DND-41 (cell line): ENCODE measurements at regions not wholly inside any gene's neighbourhood (a gene's known extent, or its start where the extent isn't known, plus 50 kb on each side); places are given as distances from the start of the nearest gene placed in this dataset.

Experiments used
- ATAC-seq: fragments of 200-7000 bp; cut with Tn5 transposase; 3 replicates; pipeline ENCODE4 v1.9.1; 2021; ENCODE audit warnings: low read depth; ENCODE audit not compliant: insufficient read depth
- DNase-seq: peaks from one replicate; pipeline ENCODE4 v3.0.0-alpha.2; 2020
- H2AFZ ChIP-seq: 2 replicates; pipeline ENCODE4 v1.6.0; 2012; ENCODE audit warnings: low read depth, low read length
- H3K27ac ChIP-seq: 2 replicates; pipeline ENCODE4 v1.5.1; 2012; ENCODE audit warnings: low read length, inconsistent platforms
- H3K27me3 ChIP-seq: fragments of 200-600 bp; sonication (generic); 2 replicates; pipeline ENCODE4 v1.6.0; 2012; ENCODE audit warnings: low read length, mild to moderate bottlenecking, inconsistent platforms; ENCODE audit not compliant: insufficient read depth, poor library complexity
- H3K36me3 ChIP-seq: 2 replicates; pipeline ENCODE4 v1.5.1; 2012; ENCODE audit warnings: low read length, inconsistent platforms; ENCODE audit not compliant: insufficient read depth
- H3K4me1 ChIP-seq: 2 replicates; pipeline ENCODE4 v1.5.1; 2012; ENCODE audit warnings: mild to moderate bottlenecking, low read length; ENCODE audit not compliant: insufficient read depth
- H3K4me2 ChIP-seq: 2 replicates; pipeline ENCODE4 v1.6.0; 2012; ENCODE audit warnings: mild to moderate bottlenecking, moderate library complexity, low read length, inconsistent platforms; ENCODE audit not compliant: insufficient read depth
- H3K4me3 ChIP-seq, 2 experiments: fragments of 200-600 bp in 1 of 2; shearing (Covaris generic) in 1 of 2; 2 replicates each; pipeline ENCODE4 v1.5.1; 2012 to 2016; ENCODE audit warnings: inconsistent platforms in 2 of 2, low read length in 2 of 2, mild to moderate bottlenecking in 2 of 2, low read depth in 1 of 2, moderate library complexity in 1 of 2
- H3K79me2 ChIP-seq: 2 replicates; pipeline ENCODE4 v1.6.0; 2012; ENCODE audit warnings: low read length, inconsistent platforms; ENCODE audit not compliant: insufficient read depth
- H3K9ac ChIP-seq: 2 replicates; pipeline ENCODE4 v1.6.0; 2012; ENCODE audit warnings: low read depth, mild to moderate bottlenecking, inconsistent platforms, low read length, moderate library complexity
- H3K9me3 ChIP-seq: 2 replicates; pipeline ENCODE4 v1.5.1; 2012; ENCODE audit warnings: low read length, moderate library complexity, mild to moderate bottlenecking, inconsistent platforms; ENCODE audit not compliant: insufficient read depth, severe bottlenecking
- H4K20me1 ChIP-seq: 2 replicates; pipeline ENCODE4 v1.6.0; 2012; ENCODE audit warnings: low read length; ENCODE audit not compliant: insufficient read depth
- EZH2 ChIP-seq: IDR thresholded peaks from 3 replicates; pipeline ENCODE4 v1.6.1; 2012; ENCODE audit warnings: borderline replicate concordance, low read depth, mild to moderate bottlenecking, moderate library complexity, low read length, inconsistent platforms; ENCODE audit not compliant: severe bottlenecking
- TF ChIP-seq, protein P1 (sequence below): IDR thresholded peaks from 2 replicates; pipeline ENCODE4 v1.5.1; 2012; ENCODE audit warnings: borderline replicate concordance, low read length, moderate library complexity, mild to moderate bottlenecking; ENCODE audit not compliant: poor library complexity, severe bottlenecking; ENCODE audit errors: extremely low read depth

DNA sequence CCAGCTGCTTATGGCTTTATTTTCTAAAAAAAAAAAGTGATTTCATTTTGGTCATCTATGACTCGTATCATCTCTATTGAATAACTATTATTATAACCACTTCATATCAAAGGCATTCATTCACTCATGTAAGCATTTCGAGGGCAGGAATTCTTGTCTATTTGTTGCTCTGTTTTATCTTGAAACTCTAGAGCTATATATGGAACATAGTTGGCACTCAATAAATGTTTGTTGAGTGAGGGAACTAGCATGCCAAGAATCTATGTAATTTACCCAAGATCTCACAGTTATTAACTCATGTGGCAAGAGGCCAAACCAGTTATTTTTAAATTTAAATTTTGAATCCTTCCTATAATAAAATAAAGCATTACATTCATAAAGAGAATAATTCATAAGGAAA, 470.1 kb downstream of the TMX3 start:
- H3K9me3 ChIP-seq = no peaks in the 10 kb centered on the region
- no peak overlapping the region for H3K4me3 ChIP-seq
- H3K4me1 ChIP-seq = no peaks in the 10 kb centered on the region
- ATAC-seq = no peak
- H3K9ac ChIP-seq = no peak overlapping the region
- H3K36me3 ChIP-seq = no peaks in the 10 kb centered on the region
- no peaks in the 10 kb centered on the region for H3K79me2 ChIP-seq
- no peak overlapping the region for H3K27ac ChIP-seq
- H2AFZ ChIP-seq = no peak overlapping the region
- H3K27me3 ChIP-seq = no peaks in the 10 kb centered on the region
- H3K4me2 ChIP-seq = no peak overlapping the region
- no peak for DNase-seq
- H4K20me1 ChIP-seq = no peaks in the 10 kb centered on the region
- no peak for TF ChIP-seq EZH2
- TF ChIP-seq, protein P1, sequence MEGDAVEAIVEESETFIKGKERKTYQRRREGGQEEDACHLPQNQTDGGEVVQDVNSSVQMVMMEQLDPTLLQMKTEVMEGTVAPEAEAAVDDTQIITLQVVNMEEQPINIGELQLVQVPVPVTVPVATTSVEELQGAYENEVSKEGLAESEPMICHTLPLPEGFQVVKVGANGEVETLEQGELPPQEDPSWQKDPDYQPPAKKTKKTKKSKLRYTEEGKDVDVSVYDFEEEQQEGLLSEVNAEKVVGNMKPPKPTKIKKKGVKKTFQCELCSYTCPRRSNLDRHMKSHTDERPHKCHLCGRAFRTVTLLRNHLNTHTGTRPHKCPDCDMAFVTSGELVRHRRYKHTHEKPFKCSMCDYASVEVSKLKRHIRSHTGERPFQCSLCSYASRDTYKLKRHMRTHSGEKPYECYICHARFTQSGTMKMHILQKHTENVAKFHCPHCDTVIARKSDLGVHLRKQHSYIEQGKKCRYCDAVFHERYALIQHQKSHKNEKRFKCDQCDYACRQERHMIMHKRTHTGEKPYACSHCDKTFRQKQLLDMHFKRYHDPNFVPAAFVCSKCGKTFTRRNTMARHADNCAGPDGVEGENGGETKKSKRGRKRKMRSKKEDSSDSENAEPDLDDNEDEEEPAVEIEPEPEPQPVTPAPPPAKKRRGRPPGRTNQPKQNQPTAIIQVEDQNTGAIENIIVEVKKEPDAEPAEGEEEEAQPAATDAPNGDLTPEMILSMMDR = no peak

DNA sequence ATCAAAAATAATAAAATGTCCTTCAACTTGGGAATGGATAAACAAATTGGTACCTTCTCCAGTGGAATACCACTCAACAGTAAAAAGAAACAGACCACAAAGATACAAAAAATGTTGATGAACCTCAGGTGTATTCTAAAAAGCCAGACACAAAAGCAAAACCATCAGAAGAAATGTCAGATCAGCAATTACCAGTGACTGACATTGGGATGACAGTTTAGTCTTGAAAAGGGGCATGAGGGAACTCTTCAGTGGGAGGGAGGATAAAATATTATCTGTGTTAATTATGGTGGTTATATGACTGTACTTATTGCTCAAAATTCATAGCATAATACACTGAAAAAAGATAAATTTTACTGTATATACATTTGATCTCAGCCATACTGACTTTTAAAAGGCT, 473.0 kb downstream of the TMX3 start:
- no peak for TF ChIP-seq EZH2
- TF ChIP-seq, protein P1 = no peak
- Histone ChIP-seq H3K79me2 (no peaks in the 10 kb centered on the region), H3K4me1 (no peaks in the 10 kb centered on the region), H3K27me3 (no peaks in the 10 kb centered on the region), H3K4me2 (no peak overlapping the region), H3K4me3 (no peak overlapping the region), H3K9me3 (no peaks in the 10 kb centered on the region), H3K9ac (no peak overlapping the region), H4K20me1 (no peaks in the 10 kb centered on the region), H2AFZ (no peak overlapping the region), H3K27ac (no peak overlapping the region), H3K36me3 (no peaks in the 10 kb centered on the region)
- no peak for DNase-seq
- no peak for ATAC-seq

DNA sequence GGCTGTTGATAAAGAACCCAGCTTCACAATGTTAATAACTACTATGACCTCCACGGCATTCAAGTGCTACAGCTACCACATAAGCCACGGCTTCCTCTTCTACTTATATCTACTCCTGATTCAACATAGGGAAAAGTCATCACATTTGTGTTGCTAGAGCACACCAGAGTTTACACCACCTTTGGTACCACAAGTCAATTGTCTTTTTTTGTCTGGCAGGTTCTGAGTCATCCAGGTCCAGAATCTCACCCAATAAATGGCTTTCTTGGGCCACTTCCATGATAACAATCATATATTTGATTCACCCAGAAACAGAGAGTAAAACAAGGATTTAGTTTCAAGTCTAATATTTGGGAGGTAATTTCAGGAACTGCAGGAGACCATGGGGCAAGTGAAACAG, 480.2 kb downstream of the TMX3 start:
- ATAC-seq (no peak), DNase-seq (no peak)
- Histone ChIP-seq H3K79me2 (no peaks in the 10 kb centered on the region), H3K36me3 (no peaks in the 10 kb centered on the region), H3K4me2 (no peak overlapping the region), H3K9me3 (no peaks in the 10 kb centered on the region), H3K4me3 (no peak overlapping the region), H3K4me1 (no peaks in the 10 kb centered on the region), H4K20me1 (no peaks in the 10 kb centered on the region), H3K27me3 (no peaks in the 10 kb centered on the region), H2AFZ (no peak overlapping the region), H3K9ac (no peak overlapping the region), H3K27ac (no peak overlapping the region)
- TF ChIP-seq, protein P1 = no peak
- no peak for TF ChIP-seq EZH2

DNA sequence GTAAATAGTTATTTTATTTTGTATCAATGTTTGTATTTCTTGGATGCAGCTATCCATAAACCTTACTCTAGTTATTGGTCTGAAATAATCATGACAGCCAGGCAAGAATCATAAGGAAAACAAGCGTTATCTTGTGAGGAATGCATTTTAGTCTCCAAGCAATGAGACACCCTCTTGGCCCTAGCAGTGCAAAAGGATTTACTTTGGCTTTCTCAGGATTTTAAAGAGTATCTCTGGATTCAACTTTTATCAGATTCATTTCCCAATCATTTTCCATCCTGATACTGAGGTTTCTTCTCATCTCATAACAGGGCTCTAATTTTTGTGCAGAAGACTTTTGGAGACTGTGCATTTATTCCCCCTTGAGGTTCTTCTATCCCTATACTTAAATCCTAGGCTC, 480.8 kb downstream of the TMX3 start:
- Histone ChIP-seq H3K79me2 (no peaks in the 10 kb centered on the region), H4K20me1 (no peaks in the 10 kb centered on the region), H3K4me3 (no peak overlapping the region), H3K27me3 (no peaks in the 10 kb centered on the region), H3K36me3 (no peaks in the 10 kb centered on the region), H2AFZ (no peak overlapping the region), H3K9ac (no peak overlapping the region), H3K27ac (no peak overlapping the region), H3K9me3 (no peaks in the 10 kb centered on the region), H3K4me1 (no peaks in the 10 kb centered on the region), H3K4me2 (no peak overlapping the region)
- ATAC-seq = no peak
- no peak for DNase-seq
- no peak for TF ChIP-seq EZH2
- TF ChIP-seq, protein P1 = no peak
